Stimulated activated naive CD8-positive, alpha-beta T cell treated with anti-CD3 and anti-CD28 coated beads, Interleukin-15, Interleukin-2, amounts not matched to agents 100 U/mL and 50 U/mL, for 24 hours (primary cell): ENCODE measurements at regions not wholly inside any gene's neighbourhood (a gene's known extent, or its start where the extent isn't known, plus 50 kb on each side); places are given as distances from the start of the nearest gene placed in this dataset.
A peak's percentile ranks its signal among the peaks of the same experiment; 100 is the strongest.
"Not testable (repeated sequence)": the region's sequence is repeated elsewhere in the genome, so short reads cannot be mapped to it uniquely, and the experiment has no call there.

ENCODE experiments used
- ATAC-seq: fragments of 150-1000 bp; cut with Tn5 transposase; one replicate; pipeline ENCODE4 v1.10.0; 2021
- DNase-seq: peaks from one replicate; pipeline ENCODE4 v3.0.0; 2021

GRCh38 chr14:41289025-41289424 is 317.7 kb upstream of the LRFN5 start:
- ATAC-seq, result no peak
- no peak for DNase-seq

GRCh38 chr14:41285186-41285748 is 321.4 kb upstream of the LRFN5 start:
- ATAC-seq, result no peak
- DNase-seq, result peak; percentile 4

DNA sequence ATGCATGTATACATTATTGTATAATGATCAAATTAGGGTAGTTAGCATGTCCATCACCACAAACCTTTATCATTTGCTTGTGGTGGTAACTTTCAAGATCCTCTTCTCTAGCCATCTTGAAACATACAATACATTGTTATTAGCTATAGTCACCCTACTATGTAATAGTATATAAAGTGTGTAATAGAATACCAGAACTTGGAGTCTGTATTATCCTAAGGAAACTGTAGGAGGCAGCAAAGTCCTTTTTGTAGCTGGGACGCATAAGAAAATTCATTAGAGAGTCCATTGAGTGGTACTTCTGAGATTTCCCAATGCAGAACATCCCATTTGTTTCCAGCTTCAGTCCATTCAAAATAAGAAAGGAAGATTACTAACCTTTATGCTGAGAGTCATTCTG is 325.9 kb upstream of the LRFN5 start:
- ATAC-seq, result no peak
- no peak for DNase-seq

DNA sequence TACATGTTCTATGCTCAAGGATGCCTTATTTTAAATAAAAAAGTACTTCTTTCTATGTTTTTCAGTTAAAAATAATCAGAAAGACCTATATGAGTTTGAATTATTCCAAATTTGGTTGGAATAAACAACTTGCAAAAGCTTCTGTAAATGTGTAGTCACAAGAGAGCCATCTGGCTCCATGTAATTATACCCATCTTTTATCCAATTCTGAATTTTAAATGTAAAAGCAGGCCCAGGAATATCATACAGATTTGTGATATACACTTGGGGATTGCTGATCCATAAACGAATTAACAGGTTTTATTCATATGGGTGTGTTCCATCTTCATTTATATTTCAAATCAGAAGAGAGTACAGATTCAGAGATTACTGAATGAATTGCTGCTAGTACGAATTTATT is 329.2 kb upstream of the LRFN5 start:
- ATAC-seq (no peak), DNase-seq (no peak)

DNA sequence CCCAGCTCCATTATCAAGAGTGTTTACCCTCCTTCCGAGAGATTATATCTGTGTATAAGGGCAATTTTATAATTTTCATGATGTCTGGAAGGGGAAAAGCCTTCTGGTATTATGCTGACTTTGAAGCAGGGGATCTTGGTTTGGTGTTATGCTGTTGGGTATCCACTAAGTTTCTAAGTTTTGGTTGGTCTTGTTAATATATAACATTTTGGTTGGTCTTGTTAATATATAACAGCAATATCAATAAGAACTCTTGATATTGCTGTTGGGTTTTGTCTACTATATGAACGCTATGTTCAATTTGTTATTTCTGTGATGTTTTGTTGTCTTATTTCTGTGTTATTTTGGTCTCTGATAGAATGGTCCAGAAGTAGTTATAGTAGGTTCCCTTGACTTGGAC is 349.2 kb upstream of the LRFN5 start:
- ATAC-seq (no peak), DNase-seq (no peak)

GRCh38 chr14:41235466-41235865 is 371.2 kb upstream of the LRFN5 start:
- DNase-seq, result no peak

DNA sequence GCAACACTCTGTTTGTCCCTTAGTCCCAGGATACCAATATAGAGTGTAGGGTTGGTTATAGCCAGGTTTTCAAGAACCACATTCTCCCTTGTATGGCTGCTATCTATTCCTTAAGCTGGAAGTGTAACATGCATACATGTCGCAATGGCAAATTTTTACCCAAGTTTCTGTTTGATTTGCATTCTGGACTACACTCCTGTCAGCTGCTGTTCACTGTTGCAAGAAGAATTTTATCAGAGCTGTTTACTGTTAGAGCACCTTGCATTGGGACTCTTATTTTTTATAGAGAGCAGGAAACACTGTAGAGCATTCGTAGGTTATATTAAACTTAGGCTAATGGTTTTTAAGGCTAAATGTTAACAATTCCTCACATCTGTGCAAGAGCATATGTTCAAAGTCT is 376.0 kb upstream of the LRFN5 start:
- no peak for DNase-seq
- no peak for ATAC-seq

More at GRCh38 chr14:41235466-41235865, 371.2 kb upstream of the LRFN5 start:
- no peak for ATAC-seq

DNA sequence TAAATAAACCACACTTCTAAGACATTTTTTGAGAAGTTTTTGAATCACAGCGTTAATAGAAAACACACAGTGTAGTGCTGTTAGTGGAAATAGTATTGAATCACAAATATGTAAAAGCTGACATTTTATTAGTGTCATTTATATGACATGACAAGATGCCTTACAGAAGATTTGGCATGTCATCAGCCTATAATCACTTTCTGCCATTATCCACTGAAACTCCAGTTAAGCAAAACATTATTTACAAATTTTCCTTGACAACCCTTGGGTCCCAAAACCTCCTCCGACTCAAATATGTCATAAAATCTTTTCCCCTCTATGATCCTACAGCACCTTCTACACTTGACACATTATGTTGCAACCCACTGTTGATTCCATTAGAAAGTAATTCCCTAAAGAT is 376.9 kb upstream of the LRFN5 start:
- no peak for DNase-seq
- no peak for ATAC-seq

GRCh38 chr14:41225433-41225832 is 381.2 kb upstream of the LRFN5 start:
- no peak for DNase-seq
- no peak for ATAC-seq

DNA sequence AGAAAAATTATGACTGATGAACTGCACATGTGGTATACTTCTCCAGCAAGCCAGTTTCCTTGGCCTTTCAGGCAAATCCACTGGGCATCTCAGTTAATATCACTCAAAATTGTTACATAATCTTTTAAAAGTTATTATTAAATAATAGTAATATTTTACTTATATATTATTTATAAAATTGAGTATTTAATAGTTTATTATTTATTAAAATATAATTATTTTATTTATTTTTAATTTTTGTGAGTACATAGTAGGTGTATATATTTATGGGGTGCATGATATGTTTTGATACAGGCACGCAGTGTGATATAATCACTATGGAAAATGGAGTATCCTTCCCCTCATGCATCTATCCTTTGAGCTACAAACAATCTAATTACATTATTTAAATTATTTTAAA is 384.1 kb upstream of the LRFN5 start:
- ATAC-seq (no peak), DNase-seq (no peak)

DNA sequence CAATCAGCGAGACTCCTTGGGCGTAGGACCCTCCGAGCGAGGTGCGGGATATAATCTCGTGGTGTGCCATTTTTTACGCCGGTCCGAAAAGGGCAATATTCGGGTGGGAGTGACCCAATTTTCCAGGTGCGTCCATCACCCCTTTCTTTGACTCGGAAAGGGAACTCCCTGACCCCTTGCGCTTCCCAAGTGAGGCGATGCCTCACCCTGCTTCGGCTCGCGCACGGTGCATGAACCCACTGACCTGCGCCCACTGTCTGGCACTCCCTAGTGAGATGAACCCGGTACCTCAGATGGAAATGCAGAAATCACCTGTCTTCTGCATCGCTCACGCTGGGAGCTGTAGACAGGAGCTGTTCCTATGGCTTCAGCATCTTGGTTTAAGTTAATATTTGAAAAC is 391.7 kb upstream of the LRFN5 start:
- not testable (repeated sequence) for ATAC-seq, DNase-seq

DNA sequence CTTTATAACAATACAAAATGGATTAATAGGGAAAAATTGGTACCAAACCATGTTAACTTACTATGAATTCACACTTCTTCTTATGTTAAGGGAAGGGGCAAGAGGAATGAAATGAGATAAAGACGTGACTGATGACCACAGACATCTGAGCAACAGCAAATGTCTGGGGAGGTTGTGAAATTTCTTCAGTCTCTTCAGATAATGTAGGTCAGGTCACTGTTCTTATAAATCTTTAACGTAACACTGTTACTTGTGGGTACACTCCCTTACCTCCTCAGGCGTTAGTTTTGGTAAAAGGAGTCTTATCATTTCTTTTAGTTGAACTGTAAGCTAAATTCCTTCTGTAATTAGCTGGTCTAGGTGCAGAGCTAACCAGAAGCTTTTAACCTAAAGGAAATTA is 405.0 kb upstream of the LRFN5 start:
- DNase-seq (no peak), ATAC-seq (no peak)

- ATAC-seq (no peak), DNase-seq (no peak)
Observed at GRCh38 chr14:41187868-41188267, 418.8 kb upstream of the LRFN5 start.

DNA sequence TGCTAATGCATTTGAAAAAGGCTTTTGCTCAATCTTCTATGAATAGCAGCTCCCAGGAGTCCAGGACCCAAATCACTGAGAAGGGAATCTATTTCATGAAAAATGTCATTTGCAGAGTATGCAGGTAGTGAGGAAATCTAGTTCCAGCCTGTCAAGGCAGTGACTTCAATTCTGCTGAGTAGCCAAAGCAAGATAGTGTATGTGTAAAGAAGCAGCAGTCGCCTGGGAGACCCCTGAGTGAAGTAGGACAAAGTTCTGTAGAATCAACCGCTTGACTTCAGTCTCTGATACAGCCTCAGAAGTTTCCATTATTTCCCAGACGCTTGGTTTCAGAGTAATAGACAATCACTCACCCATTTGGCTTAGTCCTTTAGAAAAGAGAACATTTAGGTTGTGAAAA is 435.6 kb upstream of the LRFN5 start:
- no peak for DNase-seq
- ATAC-seq, result no peak

- ATAC-seq (no peak), DNase-seq (no peak)
Observed at GRCh38 chr14:41167040-41167439, 439.6 kb upstream of the LRFN5 start.

DNA sequence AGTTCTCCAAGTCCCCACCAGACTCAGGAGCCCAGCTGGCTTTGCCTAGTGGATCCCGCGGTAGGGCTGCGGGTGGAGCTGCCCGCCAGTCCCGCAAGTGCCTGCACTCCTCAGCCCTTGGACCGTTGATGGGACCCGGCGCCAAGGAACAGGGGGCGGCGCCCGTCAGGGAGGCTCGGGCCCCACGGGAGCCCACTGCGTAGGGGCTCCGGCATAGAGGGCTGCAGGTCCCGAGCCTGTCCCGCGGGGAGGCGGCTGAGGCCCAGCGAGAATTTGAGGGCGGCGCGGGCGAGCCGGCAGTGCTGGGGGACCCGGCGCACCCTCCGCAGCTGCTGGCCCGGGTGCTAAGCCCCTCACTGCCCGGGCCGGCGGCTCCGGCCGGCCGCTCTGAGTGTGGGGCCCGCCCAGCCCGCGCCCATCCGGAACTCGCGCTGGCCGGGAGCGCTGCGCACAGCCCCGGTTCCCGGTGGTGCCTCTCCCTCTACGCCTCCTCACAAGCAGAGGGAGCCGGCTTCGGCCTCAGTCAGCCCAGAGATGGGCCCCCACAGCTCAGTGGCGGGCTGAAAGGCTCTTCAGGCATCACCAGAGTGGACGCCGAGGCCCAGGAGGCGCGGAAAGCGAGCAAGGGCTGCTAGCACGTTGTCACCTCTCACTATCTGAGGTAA is 452.4 kb upstream of the LRFN5 start:
- no peak for DNase-seq
- no peak for ATAC-seq

GRCh38 chr14:41146391-41146790 is 460.3 kb upstream of the LRFN5 start:
- no peak for ATAC-seq

DNA sequence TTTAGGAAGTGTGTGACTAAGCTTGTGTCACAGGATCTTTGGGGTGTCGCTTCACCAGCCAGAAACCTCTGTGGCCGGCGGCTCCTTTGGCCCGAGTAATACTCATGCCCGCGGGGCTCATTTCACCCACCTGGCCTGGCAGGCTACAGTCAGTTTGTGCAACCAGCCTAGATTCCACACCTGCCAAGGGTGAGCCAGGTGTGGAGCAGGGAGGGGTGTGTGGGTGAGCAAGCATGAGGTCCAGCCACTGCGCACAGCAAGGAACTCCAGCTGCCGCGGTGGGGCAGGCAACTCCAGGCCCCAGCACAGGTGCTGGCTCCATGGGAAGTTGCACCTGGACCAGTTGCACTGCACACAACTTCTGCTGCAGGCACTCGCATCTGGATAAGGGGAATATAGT is 462.3 kb upstream of the LRFN5 start:
- no peak for DNase-seq
- ATAC-seq, result no peak

More at GRCh38 chr14:41146391-41146790, 460.3 kb upstream of the LRFN5 start:
- DNase-seq, result no peak

GRCh38 chr14:41137741-41138140 is 468.9 kb upstream of the LRFN5 start:
- ATAC-seq, result no peak
- no peak for DNase-seq

DNA sequence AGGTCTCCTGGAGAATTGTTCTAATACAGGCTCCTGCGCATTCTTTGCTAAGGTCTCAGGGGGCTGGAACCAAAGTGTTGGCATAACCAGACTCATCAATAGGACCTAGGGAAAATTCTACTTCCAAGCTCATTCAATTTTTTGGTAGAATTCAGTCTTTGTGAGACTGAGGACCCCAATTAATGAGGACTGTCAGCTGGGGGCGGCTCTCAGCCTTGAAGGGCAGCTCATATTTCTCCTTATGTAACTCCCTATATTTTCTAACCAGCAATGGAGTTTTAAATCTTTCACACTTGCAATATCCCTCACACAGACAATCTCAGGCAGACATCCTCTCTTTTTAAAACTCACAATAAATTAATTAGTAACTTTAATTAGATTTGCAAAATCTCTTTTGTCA is 476.4 kb upstream of the LRFN5 start:
- DNase-seq (no peak), ATAC-seq (no peak)

DNA sequence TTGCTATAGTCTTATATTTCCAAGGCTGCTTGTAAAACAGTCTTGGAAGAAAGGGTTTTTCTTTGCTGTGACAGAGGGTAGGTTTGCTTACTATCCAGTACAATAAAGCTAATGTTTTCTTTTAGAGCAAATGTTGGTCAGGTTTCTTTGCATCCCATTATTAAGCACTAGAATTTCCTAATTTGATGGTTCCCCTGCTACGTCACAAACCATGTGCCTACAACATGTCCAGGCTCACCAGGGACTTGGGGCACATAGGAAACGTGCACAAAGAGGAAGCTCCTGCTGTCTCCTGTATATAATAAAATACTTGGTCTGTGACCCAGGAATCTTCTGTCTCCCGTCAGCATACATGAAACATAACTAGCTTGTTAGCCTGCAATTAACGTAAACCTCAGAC is 486.3 kb upstream of the LRFN5 start:
- DNase-seq, result no peak
- ATAC-seq, result no peak

GRCh38 chr14:41096131-41096530 is 510.5 kb upstream of the LRFN5 start:
- DNase-seq, result no peak
- ATAC-seq, result no peak

GRCh38 chr14:41087056-41087455 is 519.6 kb upstream of the LRFN5 start:
- no peak for DNase-seq
- ATAC-seq, result no peak

DNA sequence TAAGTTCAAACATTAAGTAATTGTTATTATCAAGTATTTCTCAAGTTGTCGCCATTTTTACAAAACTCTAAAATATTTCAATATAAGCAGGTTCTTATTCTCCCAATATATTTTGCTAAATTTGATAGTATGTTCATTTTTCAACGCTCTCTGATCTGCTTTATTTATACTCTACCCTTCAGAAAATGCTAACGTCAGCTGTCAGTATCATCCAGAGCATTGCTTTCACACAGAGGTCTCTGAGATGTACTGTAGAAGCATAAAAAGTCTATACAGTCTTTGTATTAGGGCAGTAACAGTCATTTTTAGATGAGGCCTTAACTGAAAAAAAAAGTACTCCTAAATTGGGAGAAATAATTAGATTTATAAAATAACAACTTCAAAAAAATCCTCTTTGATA is 533.1 kb upstream of the LRFN5 start:
- DNase-seq, result no peak
- no peak for ATAC-seq

GRCh38 chr14:41072776-41073175 is 533.9 kb upstream of the LRFN5 start:
- ATAC-seq (no peak), DNase-seq (no peak)
